GM18907 (cell line): ENCODE measurements at regions not wholly inside any gene's neighbourhood (a gene's known extent, or its start where the extent isn't known, plus 50 kb on each side); places are given as distances from the start of the nearest gene placed in this dataset.
"Not testable (repeated sequence)": the region's sequence is repeated elsewhere in the genome, so short reads cannot be mapped to it uniquely, and the experiment has no call there.

Source experiments
- ATAC-seq: cut with Tn5 transposase; IDR thresholded peaks from one replicate; pipeline ENCODE4 v1.9.1; 2021; ENCODE audit warnings: mild to moderate bottlenecking, moderate library complexity; ENCODE audit not compliant: unreplicated experiment

DNA sequence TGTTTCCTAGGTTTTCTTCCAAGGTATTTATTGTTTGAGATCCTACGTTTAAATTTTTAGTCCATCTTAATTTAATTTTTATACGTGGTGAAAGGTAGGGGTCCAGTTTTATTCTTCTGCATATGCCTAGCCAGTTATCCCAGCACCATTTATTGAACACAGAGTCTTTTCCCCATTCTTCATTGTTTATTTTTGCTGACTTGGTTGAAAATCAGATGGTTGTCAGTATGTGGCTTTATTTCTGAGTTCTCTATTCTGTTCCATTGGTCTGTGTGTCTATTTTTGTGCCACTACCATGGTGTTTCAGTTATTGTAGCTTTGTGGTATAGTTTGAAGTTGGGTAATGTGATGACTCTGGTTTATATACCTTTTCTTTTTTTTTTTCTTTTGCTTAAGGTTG lies 753.0 kb upstream of the GOT2 start:
- no peak for ATAC-seq

DNA sequence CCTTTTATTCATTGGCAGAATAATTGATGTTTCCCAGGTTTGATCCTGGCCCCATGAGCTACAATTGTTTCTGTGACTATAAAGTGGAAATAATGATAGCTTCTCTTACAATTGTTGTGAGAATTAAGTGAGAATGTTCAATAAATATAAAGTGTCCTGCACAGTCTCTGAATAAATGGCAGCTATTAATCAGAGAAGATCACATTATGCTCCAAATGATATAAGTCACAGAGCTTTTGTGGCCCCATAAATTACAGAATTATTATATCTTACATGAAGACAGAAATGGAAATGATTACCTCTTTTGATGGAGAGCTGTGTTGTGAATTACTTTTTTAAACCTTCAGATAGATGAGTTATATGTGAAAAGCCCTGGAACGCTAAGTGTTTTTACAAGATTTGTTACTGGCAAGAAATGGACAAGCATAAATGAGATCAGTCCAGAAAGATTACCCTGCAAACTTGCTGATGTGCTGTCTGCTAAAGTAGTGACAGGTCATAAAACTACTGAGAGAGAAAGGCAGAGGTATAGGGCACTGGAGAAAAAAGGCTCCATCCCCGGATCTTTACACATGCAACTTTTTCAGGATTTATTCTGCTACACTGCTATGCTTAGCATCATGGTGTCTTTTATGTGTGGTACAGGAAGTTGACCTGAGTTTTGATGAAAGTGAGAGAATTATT lies 750.9 kb upstream of the GOT2 start:
- ATAC-seq = no peak

DNA sequence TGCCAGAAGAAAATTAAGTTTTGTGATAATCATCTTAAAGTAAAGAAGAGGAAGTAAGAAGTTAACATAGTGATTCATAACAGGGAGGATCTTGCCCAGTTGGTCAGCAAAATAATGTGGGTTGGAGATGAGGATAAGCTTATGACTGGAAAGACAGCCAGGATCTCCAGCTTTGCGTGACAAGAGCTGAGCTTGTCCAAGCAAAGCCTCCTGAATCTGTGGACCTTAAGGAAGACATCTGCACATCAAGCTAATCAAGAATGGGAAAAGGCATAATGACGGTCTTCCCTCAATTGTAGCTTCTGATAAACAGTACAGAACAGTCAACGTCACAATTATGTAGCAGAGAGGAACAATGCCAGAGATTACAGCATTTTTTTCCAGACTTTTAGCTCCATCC lies 744.7 kb upstream of the GOT2 start:
- no peak for ATAC-seq

DNA sequence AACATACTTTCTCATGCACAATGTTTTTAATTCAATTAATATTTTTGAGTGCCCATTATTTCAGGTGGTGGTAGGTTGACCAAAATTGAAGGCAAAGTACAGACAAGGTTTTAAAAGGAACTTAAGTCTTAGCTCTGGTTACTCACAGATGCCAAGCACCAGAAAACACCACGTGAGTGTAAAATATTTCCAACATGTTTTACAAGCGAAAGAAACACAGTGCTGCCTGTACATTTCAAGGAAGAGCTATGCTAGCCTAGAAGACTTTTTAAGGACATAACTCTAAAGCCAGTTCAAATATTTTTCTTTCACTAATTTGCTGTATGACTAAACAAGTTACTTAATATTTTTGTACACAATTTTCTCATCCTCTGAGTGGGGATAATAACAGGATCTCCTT lies 736.4 kb upstream of the GOT2 start:
- no peak for ATAC-seq

DNA sequence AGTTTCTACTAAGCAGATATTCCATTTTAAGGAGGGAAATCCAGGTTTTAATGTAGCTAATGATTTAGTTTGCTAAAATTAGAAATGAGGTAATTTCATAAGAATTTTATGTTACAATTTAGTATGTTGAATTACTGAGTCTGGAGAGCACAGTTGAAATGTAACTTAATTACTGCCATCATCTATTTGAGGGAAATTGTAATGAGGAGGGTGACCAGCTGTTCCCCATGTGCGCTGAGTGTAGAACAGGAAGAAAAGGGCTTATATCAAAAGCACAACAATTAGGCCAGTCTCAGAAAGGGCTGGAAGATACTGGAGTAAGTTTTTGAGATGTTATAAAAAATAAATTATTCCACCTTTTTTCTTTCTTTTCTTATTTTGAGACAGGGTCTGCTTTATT lies 735.1 kb upstream of the GOT2 start:
- ATAC-seq = no peak

DNA sequence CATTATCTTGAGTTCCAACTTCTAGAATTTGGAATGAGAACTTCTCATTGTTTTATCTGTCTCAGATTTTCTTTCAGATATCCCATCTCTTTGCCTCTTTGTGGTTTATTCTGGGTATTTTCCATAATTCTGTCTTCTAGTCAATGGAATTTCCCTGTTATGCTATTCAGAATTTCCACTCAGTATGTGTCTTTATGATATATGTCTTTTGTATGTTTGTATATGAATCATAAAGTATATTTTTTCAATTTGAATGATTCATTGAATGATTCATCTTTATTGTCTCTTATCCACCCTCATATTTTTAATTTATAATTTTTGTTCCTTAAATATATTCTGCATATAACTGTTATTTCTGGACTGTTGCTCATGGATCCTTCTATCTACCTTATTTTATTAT lies 729.7 kb upstream of the GOT2 start:
- no peak for ATAC-seq

DNA sequence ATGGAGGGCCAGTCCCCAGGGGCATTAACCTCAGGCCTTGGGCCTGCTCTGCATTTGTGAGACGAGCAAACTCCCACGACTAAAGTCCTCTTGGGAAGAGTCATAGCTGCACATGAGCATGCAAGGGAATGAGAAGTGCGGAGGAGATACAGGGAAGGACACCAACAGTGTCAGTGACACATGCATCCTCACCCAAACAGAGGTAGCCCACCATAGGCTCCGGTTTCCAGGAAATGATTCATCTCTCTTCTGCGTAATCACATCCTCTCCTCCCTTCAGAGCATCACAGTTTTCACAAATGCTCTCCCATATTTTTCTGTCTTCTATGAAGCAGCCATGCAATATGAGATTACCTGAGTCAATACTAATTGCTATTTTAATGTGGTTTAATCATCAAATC lies 725.7 kb upstream of the GOT2 start:
- no peak for ATAC-seq

DNA sequence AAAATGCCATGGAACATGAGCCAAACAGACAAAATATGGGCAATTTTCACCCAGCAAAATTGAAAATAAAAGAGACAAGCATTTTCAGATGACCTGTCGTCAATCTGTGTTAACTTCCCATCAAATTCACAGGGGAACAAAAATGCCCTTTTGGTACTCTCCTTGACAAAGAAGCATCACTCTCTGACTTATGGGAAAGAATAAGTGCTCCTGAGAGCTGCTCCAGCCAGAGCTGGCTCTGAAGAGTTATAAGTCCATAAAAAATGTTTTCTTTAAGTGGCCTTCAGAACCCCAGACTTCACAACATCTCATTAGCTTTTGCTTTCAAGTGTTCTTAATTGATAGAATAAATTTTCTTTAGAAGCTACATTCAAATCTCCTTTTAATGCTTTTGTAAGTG lies 721.4 kb upstream of the GOT2 start:
- ATAC-seq = no peak

DNA sequence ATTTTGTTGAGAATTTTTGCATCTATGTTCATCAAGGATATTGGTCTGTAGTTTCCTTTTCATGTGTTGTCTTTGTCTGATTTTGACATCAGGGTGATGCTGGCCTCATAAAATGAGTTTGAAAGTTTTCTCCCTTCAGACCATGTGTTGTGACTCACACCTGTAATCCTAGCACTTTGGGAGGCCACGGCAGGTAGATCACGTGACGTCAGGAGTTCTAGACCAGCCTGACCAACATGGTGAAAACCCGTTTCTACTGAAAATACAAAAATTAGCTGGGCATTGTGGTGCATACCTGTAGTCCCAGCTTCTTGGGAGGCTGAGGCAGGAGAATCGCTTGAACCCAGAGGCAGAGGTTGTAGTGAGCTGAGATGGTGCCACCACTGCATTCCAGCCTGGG lies 716.4 kb upstream of the GOT2 start:
- not testable (repeated sequence) for ATAC-seq

DNA sequence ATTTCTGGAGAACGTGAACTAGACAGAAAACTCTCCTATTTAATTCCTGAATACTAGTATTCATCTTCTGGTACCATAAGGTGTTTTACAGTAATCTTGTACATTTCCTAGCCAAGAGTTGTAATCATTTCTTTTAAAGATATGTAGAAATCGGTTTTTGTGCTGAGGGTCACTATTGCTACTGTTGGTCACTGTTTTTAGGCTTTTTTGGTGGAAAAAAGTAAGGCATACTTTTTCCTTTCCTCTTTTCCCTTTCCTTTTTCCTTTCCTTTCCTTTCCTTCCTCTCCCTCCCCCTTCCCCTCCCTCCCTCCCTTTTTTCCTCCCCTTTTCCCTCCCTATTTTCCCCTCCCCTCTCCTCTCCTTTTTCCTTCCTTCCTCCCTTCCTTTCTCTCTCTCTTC lies 706.4 kb upstream of the GOT2 start:
- no peak for ATAC-seq

DNA sequence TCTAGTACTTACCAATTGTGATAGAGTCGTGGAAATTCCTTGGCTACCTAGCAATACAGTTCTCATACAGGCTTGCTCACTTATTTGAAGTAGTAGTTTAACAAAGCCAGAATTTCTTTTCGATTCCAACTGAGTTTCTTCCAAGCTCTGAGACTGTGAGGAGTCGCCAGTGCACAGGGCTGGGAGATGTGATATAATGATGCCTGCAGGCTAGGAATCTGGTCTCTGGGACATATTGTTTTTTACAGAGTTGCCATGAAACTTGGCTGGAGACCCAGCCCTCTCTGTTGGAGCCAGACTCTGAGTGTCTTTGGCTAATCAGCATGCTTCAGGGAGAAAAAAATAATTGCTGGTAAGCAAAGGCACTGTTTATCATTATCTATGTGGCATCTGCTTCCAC lies 698.8 kb upstream of the GOT2 start:
- ATAC-seq = no peak

DNA sequence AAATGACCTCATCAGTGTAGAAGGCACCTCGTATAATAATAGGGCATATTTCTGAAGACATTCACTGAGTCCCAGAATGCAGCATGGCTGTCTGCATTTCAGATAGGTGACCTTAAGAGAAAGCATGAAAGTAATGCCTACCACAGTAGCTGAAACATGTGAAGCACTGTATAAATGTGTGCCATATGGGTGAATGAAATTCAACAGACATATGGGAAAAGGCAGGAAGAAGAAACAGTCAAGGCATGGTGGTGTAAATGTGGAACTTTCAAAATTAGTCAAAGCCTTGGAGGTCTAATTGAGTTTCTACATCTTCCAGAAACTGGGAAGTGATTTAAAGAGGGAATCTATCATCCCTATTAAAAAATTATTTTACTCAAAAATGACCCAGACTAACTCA lies 698.2 kb upstream of the GOT2 start:
- no peak for ATAC-seq

DNA sequence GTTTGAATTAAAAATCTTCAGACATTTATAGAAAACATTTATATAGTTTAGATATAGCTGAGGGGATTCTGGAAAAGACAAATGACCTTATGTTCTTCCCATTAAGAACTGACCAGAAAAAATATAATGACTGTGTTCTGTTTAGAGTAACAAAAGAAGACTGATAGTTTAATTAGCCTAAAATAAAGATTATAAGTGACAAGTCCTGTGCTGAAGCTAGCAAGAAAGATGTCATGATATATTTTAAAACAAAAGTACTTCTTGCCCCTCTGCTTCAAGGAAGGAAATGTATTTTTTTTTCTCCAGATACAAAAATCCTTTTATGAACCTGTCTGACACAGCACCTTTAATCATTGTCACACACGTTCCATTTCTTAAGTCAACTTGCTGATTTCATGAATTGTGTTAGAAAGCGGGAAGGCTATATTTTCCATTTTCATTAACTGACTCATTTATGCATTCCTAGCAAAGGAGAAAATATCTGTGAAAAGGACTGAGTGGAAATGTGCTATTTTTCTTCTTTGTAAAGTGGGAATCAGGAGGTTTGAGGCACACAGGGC lies 690.7 kb upstream of the GOT2 start:
- ATAC-seq = no peak

DNA sequence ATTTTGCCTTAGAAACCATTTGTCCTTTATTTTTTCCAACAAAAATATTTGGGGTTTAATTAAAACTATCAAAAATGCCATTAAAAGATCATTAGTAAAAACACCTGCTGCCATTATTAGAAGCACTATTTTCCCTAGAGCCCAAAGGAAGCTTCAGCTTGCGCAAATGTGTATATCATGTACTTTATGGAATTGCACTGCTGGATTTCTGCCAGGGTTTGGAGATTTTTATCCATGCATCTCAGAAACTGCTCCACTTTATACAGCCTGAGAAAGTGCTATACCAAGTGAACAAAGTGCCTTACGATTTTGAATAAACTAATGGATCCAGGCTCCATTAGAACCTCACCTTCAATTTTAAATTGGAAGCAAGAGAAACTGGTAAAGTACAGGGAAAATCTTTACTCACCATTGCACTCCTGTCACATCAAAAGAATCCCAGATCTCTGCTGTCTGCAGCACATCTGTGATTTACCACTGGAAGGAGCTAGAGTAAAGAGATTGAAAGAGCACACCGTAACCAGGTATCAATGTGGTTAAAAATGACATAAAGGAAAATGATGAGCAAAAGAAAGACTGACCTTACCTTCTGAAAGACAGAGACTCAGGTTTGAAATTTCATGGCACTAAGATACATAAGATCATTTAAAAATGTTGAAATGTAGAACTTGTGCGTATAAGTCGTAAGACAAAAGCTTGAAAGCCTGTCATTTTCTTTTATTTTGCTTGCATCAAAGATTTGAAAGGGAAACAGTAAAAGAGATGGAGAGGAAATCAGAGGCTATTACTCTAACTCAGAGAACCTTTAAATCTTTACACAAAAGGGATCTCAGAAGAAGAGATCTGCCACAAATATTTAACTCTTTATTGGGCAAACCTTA lies 678.1 kb upstream of the GOT2 start:
- no peak for ATAC-seq

DNA sequence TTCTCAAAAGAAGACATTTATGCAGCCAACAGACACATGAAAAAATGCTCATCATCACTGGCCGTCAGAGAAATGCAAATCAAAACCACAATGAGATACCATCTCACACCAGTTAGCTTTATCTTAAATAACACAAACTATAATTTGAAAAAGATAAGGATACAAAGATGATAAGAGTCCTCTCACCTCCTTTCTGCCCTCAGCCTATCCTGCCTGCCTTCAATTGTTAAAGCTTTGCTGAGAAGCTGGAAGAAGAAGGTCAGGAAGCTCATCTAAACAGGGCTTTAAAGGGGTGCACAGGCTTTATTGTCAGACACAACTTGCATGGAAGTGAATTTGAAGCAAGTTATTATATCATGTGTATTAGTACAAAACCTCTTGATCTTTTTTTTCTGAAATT lies 676.3 kb upstream of the GOT2 start:
- no peak for ATAC-seq

DNA sequence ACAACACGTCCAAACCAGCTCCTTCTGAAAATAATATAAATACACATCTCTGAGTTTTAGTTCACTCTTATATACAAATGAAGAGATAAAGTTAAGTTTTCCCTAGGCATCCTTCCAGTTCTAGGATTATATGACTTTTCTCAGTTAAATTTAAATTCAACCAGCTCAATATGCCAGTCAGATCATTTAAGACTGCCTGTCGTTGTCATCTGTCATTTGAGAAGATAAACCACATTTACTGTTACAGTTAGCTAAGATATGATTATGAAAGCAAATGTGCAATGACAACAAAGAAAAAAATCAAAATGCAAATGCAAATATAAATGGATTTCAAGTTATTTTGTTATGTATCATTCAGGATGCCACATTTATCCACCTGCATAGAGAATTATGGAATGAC lies 671.7 kb upstream of the GOT2 start:
- ATAC-seq = no peak

DNA sequence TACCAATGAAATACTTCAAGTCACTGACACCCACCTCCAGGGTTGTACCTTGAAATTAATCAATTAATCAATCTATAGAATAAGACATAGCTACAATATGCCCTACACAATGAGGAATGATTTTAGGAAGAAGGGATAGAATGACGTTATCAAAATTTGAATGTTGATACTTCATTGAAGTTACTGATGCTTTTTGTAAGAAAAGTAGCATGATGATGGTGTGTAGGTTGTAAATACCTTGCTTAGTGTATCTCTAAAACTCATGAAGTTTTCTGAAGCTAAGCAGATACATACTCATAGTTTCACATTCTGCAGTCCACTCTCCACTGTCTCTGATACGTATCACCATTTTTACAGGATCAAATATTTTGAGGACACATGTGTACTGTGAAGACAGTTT lies 670.4 kb upstream of the GOT2 start:
- ATAC-seq = no peak

DNA sequence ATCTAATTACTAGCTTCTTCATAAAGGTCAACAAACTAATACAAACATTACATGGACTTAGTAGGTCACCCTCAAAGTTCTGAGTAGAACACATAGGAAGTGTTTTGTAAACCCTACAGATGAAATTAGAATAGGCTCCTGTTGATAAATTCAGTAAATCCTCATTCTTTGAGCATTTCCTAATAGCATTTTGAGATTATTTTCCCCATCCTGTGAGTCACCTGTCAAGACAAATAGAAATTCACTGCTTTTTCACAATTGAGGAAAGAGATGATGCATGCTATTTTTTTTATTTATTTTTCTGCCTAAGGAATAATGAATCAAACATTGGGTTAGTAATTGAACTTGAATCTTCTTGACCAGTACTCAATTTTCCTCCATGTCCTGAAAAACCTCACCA lies 666.7 kb upstream of the GOT2 start:
- no peak for ATAC-seq

DNA sequence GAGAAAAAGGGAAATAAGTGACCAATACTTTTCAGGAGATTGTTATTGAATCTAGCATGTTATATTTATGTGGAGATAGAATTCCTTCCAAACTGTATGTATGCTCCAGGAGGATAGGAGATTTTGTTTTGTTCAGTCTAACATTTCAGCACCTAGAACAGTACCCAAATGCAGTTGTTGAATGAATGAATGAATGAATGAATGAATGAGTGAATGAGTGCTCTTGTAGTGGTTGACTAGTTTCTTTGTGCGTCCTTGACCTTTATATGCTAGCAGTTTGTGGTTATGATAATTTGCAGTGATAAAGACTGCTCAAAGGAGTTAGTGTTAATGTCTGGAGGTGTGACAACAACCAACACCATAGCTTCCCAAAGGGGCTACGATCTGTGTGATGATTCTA lies 663.5 kb upstream of the GOT2 start:
- no peak for ATAC-seq

DNA sequence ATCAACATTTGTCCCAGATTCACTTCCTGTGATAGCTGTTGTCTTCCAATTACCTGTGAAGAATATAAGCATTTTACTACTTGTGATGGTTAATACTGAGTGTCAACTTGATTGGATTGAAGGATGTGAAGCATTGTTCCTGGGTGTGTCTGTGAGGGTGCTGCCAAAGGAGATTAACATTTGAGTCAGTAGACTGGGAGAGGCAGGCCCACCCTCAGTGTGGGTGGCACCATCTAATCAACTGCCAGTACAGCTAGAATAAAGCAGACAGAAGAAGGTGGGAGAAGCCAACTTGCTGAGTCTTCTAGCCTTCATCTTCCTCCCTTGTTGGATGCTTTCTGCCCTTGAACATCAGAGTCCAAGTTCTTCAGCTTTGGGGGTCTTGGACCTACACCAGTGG lies 660.4 kb upstream of the GOT2 start:
- ATAC-seq = no peak

DNA sequence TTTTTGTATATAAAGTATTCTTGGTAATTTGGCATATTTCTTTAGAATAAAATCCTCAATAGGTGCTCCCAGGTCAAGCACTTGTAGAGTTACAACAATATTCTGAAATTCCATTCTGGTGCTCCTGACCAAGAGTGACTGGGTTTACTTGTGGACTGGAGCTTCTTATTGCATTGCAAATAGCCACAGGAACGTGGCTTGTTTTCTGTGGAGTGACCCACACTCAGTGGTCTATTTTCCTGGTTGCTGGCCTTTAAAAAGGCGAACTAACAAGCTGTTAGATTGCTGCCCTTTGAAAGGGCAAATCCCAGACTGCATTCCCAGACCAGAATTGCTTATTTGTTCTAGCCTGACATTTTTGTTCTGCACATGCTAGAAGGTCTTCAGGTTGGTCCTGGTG lies 658.8 kb upstream of the GOT2 start:
- no peak for ATAC-seq

DNA sequence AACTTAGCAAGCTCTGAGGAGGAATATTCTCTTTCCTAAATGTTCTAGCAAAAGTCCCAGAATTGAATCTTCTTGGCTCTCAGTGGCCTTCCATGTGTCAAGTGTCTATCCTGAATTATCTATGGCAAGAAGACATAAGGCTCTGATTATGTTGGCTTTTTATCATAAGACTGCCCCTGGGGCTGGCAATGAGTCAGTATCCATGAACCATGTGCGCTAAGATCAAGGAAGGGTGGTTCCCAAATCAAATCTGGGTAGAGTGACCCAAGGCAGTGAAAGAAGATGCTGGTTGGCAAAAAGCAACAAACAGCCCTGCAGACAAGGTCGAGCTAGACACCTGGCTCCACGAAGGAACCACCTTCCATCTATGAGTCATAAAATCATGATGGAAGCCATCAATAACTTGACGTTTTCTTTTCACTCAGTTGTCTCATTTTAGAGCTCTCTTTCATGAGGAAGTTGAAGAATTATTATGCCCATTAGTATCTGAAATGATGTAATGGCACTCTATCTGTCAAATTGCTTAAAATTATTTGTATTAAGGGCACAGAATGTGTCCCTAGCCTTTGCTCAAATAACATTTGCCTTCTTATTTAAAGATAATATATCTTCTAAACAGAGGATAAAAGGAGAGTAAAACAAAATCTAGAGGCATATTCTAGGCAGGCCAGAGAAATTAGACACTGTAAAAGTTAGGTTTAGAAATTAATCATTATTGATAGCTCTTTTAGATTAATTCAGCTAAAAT lies 657.7 kb upstream of the GOT2 start:
- ATAC-seq = no peak
